DOHH2 (cell line): ENCODE measurements at regions not wholly inside any gene's neighbourhood (a gene's known extent, or its start where the extent isn't known, plus 50 kb on each side); places are given as distances from the start of the nearest gene placed in this dataset.

Source experiments
- EZH2phosphoT487 ChIP-seq: fragments of 200-600 bp; sonication (generic); IDR thresholded peaks from 2 replicates; pipeline ENCODE4 v1.6.1; 2017; ENCODE audit warnings: borderline replicate concordance, mild to moderate bottlenecking, antibody characterized with exemption, low read length, moderate library complexity, mixed read lengths
- TF ChIP-seq, protein P1 (sequence below): fragments of 200-600 bp; sonication (generic); IDR thresholded peaks from one replicate; pipeline ENCODE4 v1.5.1; 2014; ENCODE audit warnings: antibody characterized with exemption, mild to moderate bottlenecking, low read depth, low read length; ENCODE audit not compliant: poor library complexity, severe bottlenecking

DNA sequence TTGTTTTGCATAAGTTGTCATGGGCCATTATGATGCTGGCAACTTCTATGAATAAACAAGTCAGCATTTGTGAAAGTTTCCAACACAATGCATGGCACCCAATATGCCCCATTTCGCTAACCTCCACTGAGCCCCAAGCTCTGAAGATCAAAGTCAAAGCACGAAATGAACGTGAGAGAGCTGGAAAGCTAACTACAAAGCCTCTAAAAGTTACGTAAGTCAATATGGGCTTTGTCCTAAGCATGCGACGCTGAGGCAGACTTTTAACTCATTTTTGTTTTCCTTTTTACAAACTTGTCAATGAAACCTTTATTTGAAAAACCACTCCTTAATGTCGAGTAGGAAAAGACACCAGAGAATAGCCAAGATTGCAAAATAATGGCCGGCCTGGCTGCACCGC, 131.6 kb upstream of the NUDT7 start:
- TF ChIP-seq, protein P1, sequence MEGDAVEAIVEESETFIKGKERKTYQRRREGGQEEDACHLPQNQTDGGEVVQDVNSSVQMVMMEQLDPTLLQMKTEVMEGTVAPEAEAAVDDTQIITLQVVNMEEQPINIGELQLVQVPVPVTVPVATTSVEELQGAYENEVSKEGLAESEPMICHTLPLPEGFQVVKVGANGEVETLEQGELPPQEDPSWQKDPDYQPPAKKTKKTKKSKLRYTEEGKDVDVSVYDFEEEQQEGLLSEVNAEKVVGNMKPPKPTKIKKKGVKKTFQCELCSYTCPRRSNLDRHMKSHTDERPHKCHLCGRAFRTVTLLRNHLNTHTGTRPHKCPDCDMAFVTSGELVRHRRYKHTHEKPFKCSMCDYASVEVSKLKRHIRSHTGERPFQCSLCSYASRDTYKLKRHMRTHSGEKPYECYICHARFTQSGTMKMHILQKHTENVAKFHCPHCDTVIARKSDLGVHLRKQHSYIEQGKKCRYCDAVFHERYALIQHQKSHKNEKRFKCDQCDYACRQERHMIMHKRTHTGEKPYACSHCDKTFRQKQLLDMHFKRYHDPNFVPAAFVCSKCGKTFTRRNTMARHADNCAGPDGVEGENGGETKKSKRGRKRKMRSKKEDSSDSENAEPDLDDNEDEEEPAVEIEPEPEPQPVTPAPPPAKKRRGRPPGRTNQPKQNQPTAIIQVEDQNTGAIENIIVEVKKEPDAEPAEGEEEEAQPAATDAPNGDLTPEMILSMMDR: no peak
- TF ChIP-seq EZH2phosphoT487: no peak
